ENCODE measurements at regions not wholly inside any gene's neighbourhood (a gene's known extent, or its start where the extent isn't known, plus 50 kb on each side); places are given as distances from the start of the nearest gene placed in this dataset.

GRCh38 chr22:48693377-48694135 is 1134.1 kb downstream of the BRD1 start:
- DNase-seq, result no peak

- DNase-seq, result no peak
Measured at GRCh38 chr22:48692734-48693376, 1134.8 kb downstream of the BRD1 start.

- no peak for DNase-seq
Measured at GRCh38 chr22:48691431-48691851, 1136.2 kb downstream of the BRD1 start.

- DNase-seq, result no peak
Measured at GRCh38 chr22:48690583-48691317, 1136.9 kb downstream of the BRD1 start.

GRCh38 chr22:48689206-48689605 is 1138.5 kb downstream of the BRD1 start:
- no peak for DNase-seq

GRCh38 chr22:48688366-48688765 is 1139.3 kb downstream of the BRD1 start:
- no peak for DNase-seq

- no peak for DNase-seq
Measured at GRCh38 chr22:48687606-48688005, 1140.1 kb downstream of the BRD1 start.

- no peak for DNase-seq
Measured at GRCh38 chr22:48686694-48687302, 1140.9 kb downstream of the BRD1 start.

GRCh38 chr22:48685767-48686166 is 1141.9 kb downstream of the BRD1 start:
- DNase-seq, result no peak

- DNase-seq, result no peak
Measured at GRCh38 chr22:48683640-48684039, 1144.0 kb downstream of the BRD1 start.

GRCh38 chr22:48682504-48682903 is 1145.2 kb downstream of the BRD1 start:
- DNase-seq, result no peak

GRCh38 chr22:48680601-48681000 is 1147.1 kb downstream of the BRD1 start:
- DNase-seq, result no peak

- no peak for DNase-seq
Measured at GRCh38 chr22:48679656-48680555, 1147.8 kb downstream of the BRD1 start.

- no peak for DNase-seq
Measured at GRCh38 chr22:48678171-48679135, 1149.2 kb downstream of the BRD1 start.

GRCh38 chr22:48677621-48678020 is 1150.1 kb downstream of the BRD1 start:
- no peak for DNase-seq

GRCh38 chr22:48677168-48677520 is 1150.5 kb downstream of the BRD1 start:
- no peak for DNase-seq

GRCh38 chr22:48676266-48677167 is 1151.2 kb downstream of the BRD1 start:
- no peak for DNase-seq

- no peak for DNase-seq
Measured at GRCh38 chr22:48675830-48676145, 1151.9 kb downstream of the BRD1 start.

- DNase-seq, result no peak
Measured at GRCh38 chr22:48675141-48675829, 1152.4 kb downstream of the BRD1 start.
